HG02588 (cell line): ENCODE measurements at regions not wholly inside any gene's neighbourhood (a gene's known extent, or its start where the extent isn't known, plus 50 kb on each side); places are given as distances from the start of the nearest gene placed in this dataset.

ENCODE experiments used
- ATAC-seq: cut with Tn5 transposase; IDR thresholded peaks from one replicate; pipeline ENCODE4 v1.9.1; 2021; ENCODE audit warnings: mild to moderate bottlenecking, moderate library complexity; ENCODE audit not compliant: unreplicated experiment

GRCh38 chr3:5787861-5788488, 600.5 kb downstream of the EDEM1 start:
- ATAC-seq = no peak

GRCh38 chr3:5788496-5788895, 601.0 kb downstream of the EDEM1 start:
- ATAC-seq = no peak

- no peak for ATAC-seq
Measured at GRCh38 chr3:5791558-5791957, 604.1 kb downstream of the EDEM1 start.

- ATAC-seq = no peak
Measured at GRCh38 chr3:5796541-5796940, 609.0 kb downstream of the EDEM1 start.

GRCh38 chr3:5798809-5799208, 611.3 kb downstream of the EDEM1 start:
- ATAC-seq = no peak

- ATAC-seq = no peak
Measured at GRCh38 chr3:5799398-5799797, 611.9 kb downstream of the EDEM1 start.

GRCh38 chr3:5800965-5801364, 613.5 kb downstream of the EDEM1 start:
- ATAC-seq = no peak

- no peak for ATAC-seq
Measured at GRCh38 chr3:5806192-5806591, 618.7 kb downstream of the EDEM1 start.

- no peak for ATAC-seq
Measured at GRCh38 chr3:5809586-5810246, 622.2 kb downstream of the EDEM1 start.

- ATAC-seq = no peak
Measured at GRCh38 chr3:5811016-5811415, 623.5 kb downstream of the EDEM1 start.

GRCh38 chr3:5813521-5813920, 626.0 kb downstream of the EDEM1 start:
- no peak for ATAC-seq

- no peak for ATAC-seq
Measured at GRCh38 chr3:5822843-5823242, 635.3 kb downstream of the EDEM1 start.

GRCh38 chr3:5826467-5826866, 639.0 kb downstream of the EDEM1 start:
- no peak for ATAC-seq

GRCh38 chr3:5828251-5828650, 640.7 kb downstream of the EDEM1 start:
- ATAC-seq = no peak

GRCh38 chr3:5840056-5840455, 652.5 kb downstream of the EDEM1 start:
- no peak for ATAC-seq

GRCh38 chr3:5841599-5841998, 654.1 kb downstream of the EDEM1 start:
- ATAC-seq = no peak

GRCh38 chr3:5846261-5846660, 658.8 kb downstream of the EDEM1 start:
- ATAC-seq = no peak

GRCh38 chr3:5861151-5861550, 673.6 kb downstream of the EDEM1 start:
- no peak for ATAC-seq

GRCh38 chr3:5874931-5875341, 687.4 kb downstream of the EDEM1 start:
- no peak for ATAC-seq

GRCh38 chr3:5888851-5889250, 701.3 kb downstream of the EDEM1 start:
- ATAC-seq = no peak

- ATAC-seq = no peak
Measured at GRCh38 chr3:5889374-5889773, 701.9 kb downstream of the EDEM1 start.

GRCh38 chr3:5891711-5892110, 704.2 kb downstream of the EDEM1 start:
- ATAC-seq = no peak

- ATAC-seq = no peak
Measured at GRCh38 chr3:5898106-5898505, 710.6 kb downstream of the EDEM1 start.
